IMR-90 (cell line): ENCODE measurements at regions not wholly inside any gene's neighbourhood (a gene's known extent, or its start where the extent isn't known, plus 50 kb on each side); places are given as distances from the start of the nearest gene placed in this dataset.

Experiments used
- ATAC-seq: fragments of 200-7000 bp; cut with Tn5 transposase; 2 replicates; pipeline ENCODE4 v1.9.1; 2020; ENCODE audit warnings: low read depth, mild to moderate bottlenecking, moderate library complexity
- BruUV-seq: library from RNA; stranded (reverse); fragments of 400-500 nt; replicated peaks from 2 replicates; lab custom pipeline; 2021; lab: Mats Ljungman, UMichigan
- CTCF ChIA-PET: fragments of 300-600 bp; formaldehyde crosslinking; extraction: SDS; loops from one replicate; lab custom pipeline; 2021; ENCODE audit warnings: antibody characterized with exemption; lab: Yijun Ruan, JAX
- POLR2A ChIA-PET: fragments of 300-600 bp; sonication (Branson Sonifier 250); formaldehyde crosslinking; loops from one replicate; lab custom pipeline; 2022; ENCODE audit warnings: antibody characterized with exemption; ENCODE audit not compliant: unreplicated experiment; lab: Charles Lee
- DNase-seq: peaks from one replicate; pipeline ENCODE4 v3.0.0; 2013
- H2AFZ ChIP-seq: replicated peaks from 2 replicates; pipeline ENCODE3; 2013; ENCODE audit warnings: low read length, mild to moderate bottlenecking; ENCODE audit not compliant: poor library complexity
- H2AK5ac ChIP-seq: 2 replicates; pipeline ENCODE4 v1.6.1; 2013; ENCODE audit warnings: low read depth, low read length, inconsistent platforms
- H2AK9ac ChIP-seq: replicated peaks from 2 replicates; pipeline ENCODE3; 2013; ENCODE audit warnings: mild to moderate bottlenecking, low read depth, low read length, moderate library complexity; ENCODE audit not compliant: poor library complexity
- H2BK120ac ChIP-seq: 2 replicates; pipeline ENCODE4 v1.6.1; 2013; ENCODE audit warnings: low read depth, low read length, inconsistent platforms
- H2BK15ac ChIP-seq: 3 replicates; pipeline ENCODE4 v1.6.1; 2013; ENCODE audit warnings: low read depth, low read length, inconsistent platforms
- H2BK20ac ChIP-seq: 2 replicates; pipeline ENCODE4 v1.6.1; 2013; ENCODE audit warnings: low read depth, mild to moderate bottlenecking, inconsistent platforms, low read length, moderate library complexity
- H2BK5ac ChIP-seq: 2 replicates; pipeline ENCODE4 v1.6.1; 2013; ENCODE audit warnings: mild to moderate bottlenecking, low read depth, low read length, inconsistent platforms; ENCODE audit not compliant: poor library complexity, severe bottlenecking
- H3K14ac ChIP-seq: replicated peaks from 2 replicates; pipeline ENCODE4 v1.6.1; 2013; ENCODE audit warnings: low read depth, low read length, inconsistent platforms
- H3K18ac ChIP-seq: 2 replicates; pipeline ENCODE4 v1.6.1; 2013; ENCODE audit warnings: low read depth, low read length, control low read depth
- H3K23ac ChIP-seq: 2 replicates; pipeline ENCODE4 v1.6.1; 2013; ENCODE audit warnings: low read depth, low read length, inconsistent platforms
- H3K27ac ChIP-seq: 2 replicates; pipeline ENCODE4 v1.5.1; 2013; ENCODE audit warnings: mild to moderate bottlenecking, control low read depth, low read length; ENCODE audit not compliant: insufficient read depth
- H3K27me3 ChIP-seq: 2 replicates; pipeline ENCODE4 v1.6.1; 2013; ENCODE audit warnings: low read length; ENCODE audit not compliant: control insufficient read depth, insufficient read depth
- H3K36me3 ChIP-seq: 2 replicates; pipeline ENCODE4 v1.6.1; 2013; ENCODE audit warnings: low read length, mixed read lengths; ENCODE audit not compliant: control insufficient read depth, insufficient read depth
- H3K4ac ChIP-seq: 2 replicates; pipeline ENCODE4 v1.6.1; 2013; ENCODE audit warnings: low read depth, low read length, inconsistent platforms
- H3K4me1 ChIP-seq: 2 replicates; pipeline ENCODE4 v1.6.1; 2013; ENCODE audit warnings: low read length, mixed read lengths; ENCODE audit not compliant: control insufficient read depth, insufficient read depth
- H3K4me2 ChIP-seq: 2 replicates; pipeline ENCODE4 v1.6.1; 2013; ENCODE audit warnings: low read depth, mild to moderate bottlenecking, control low read depth, low read length, moderate library complexity
- H3K4me3 ChIP-seq: 2 replicates; pipeline ENCODE4 v1.5.1; 2013; ENCODE audit warnings: low read depth, mild to moderate bottlenecking, control low read depth, low read length, moderate library complexity; ENCODE audit not compliant: insufficient read depth
- H3K56ac ChIP-seq: 2 replicates; pipeline ENCODE4 v1.6.1; 2013; ENCODE audit warnings: low read length, inconsistent platforms; ENCODE audit not compliant: insufficient read depth; ENCODE audit errors: extremely low read depth
- H3K79me1 ChIP-seq, 2 experiments: 2 replicates each; pipeline ENCODE4 v1.6.1; 2013; ENCODE audit warnings: low read length in 2 of 2, inconsistent platforms in 1 of 2, low read depth in 1 of 2
- H3K9ac ChIP-seq: 2 replicates; pipeline ENCODE4 v1.6.1; 2013; ENCODE audit warnings: low read depth, low read length, control low read depth
- H3K9me1 ChIP-seq: 2 replicates; pipeline ENCODE4 v1.6.1; 2013; ENCODE audit warnings: low read length, inconsistent platforms; ENCODE audit not compliant: insufficient read depth
- H3K9me3 ChIP-seq: 2 replicates; pipeline ENCODE4 v1.6.1; 2013; ENCODE audit warnings: low read length; ENCODE audit not compliant: control insufficient read depth, insufficient read depth
- H4K20me1 ChIP-seq: 2 replicates; pipeline ENCODE4 v1.6.1; 2013; ENCODE audit warnings: low read length, inconsistent platforms; ENCODE audit not compliant: insufficient read depth
- H4K5ac ChIP-seq: 2 replicates; pipeline ENCODE4 v1.6.1; 2013; ENCODE audit warnings: mild to moderate bottlenecking, low read depth, low read length, control low read depth
- H4K8ac ChIP-seq, 2 experiments: 2 replicates each; pipeline ENCODE4 v1.6.1; 2013; ENCODE audit warnings: low read depth in 2 of 2, low read length in 2 of 2, control low read depth in 1 of 2, inconsistent platforms in 1 of 2
- H4K91ac ChIP-seq: 2 replicates; pipeline ENCODE4 v1.6.1; 2013; ENCODE audit warnings: low read depth, low read length, inconsistent platforms; ENCODE audit not compliant: insufficient read depth
- CHD1 ChIP-seq: IDR thresholded peaks from 2 replicates; pipeline ENCODE4 v1.6.1; 2012; ENCODE audit warnings: low read depth, low read length, improper control_type of control experiment
- NFE2L2 ChIP-seq: fragments of 150-350 bp; IDR thresholded peaks from 2 replicates; pipeline ENCODE4 v1.6.1; 2016; ENCODE audit warnings: low read depth, mild to moderate bottlenecking, low read length
- POLR2A ChIP-seq: IDR thresholded peaks from 2 replicates; pipeline ENCODE4 v1.6.1; 2012; ENCODE audit warnings: mild to moderate bottlenecking, low read depth, low read length
- USF2 ChIP-seq: fragments of 150-350 bp; IDR thresholded peaks from 2 replicates; pipeline ENCODE4 v1.6.1; 2017; ENCODE audit warnings: mild to moderate bottlenecking, antibody characterized with exemption, low read length, low read depth
- WGBS, 2 experiments: methylation state at CpG; one replicate each; pipeline versions ENCODE4 v1.1.5 to v1.1.7; 2013; ENCODE audit warnings: missing lambda C conversion rate in 2 of 2; ENCODE audit not compliant: insufficient read length in 1 of 2; ENCODE audit errors: extremely low coverage in 2 of 2; 5-methylcytosine and 5-hydroxymethylcytosine counted together
- dilution Hi-C: fragments of 300-500 bp; cut with HindIII; formaldehyde crosslinking; loops from one replicate; pipeline ENCODE4 v1.14.3; 2018; ENCODE audit warnings: low sequenced_read_pairs; ENCODE audit not compliant: unreplicated experiment
- in situ Hi-C: fragments of 300-500 bp; cut with MboI; formaldehyde crosslinking; loops from 3 replicates; pipeline ENCODE4 v1.14.3; 2019; ENCODE audit warnings: low sequenced_read_pairs, inconsistent platforms, mixed read lengths
- intact Hi-C: fragments of 100-400 bp; cut with micrococcal nuclease; formaldehyde crosslinking; loops from 2 replicates; pipeline ENCODE4 v1.10.0; 2022
- TF ChIP-seq, protein P1 (sequence below): fragments of 150-350 bp; IDR thresholded peaks from 2 replicates; pipeline ENCODE4 v1.6.1; 2016; ENCODE audit warnings: low read depth, mild to moderate bottlenecking, low read length, moderate library complexity, borderline replicate concordance

DNA sequence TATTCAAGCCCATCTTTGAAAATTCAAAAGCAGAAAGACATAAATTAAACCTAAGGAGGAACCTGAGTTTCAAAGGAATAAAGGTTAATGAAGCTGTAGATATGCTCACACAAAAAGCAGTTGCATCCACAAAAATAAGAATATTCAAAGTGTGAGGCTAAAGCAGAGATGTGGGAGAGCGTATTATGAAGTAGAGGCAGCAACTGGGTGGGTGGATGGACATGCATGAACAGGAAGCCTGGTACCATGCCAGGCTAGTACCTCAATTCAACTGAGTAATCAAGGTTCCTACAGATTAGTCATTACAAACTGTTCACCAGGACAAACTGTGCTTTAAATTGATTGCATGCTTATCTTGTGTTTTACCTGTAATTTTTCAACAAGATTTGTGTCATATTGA, 330.0 kb upstream of the PKDCC start:
- ChIA-PET POLR2A (no interaction called here), CTCF (no interaction called here)
- H3K9me3 ChIP-seq, result no peaks in the 10 kb centered on the region
- H3K9ac ChIP-seq, result no peak overlapping the region
- no peaks in the 10 kb centered on the region for H3K9me1 ChIP-seq
- H4K20me1 ChIP-seq, result no peaks in the 10 kb centered on the region
- ATAC-seq (no peak), DNase-seq (no peak)
- H2BK20ac ChIP-seq, result no peak overlapping the region
- H3K27ac ChIP-seq, result no peak overlapping the region
- H3K4me2 ChIP-seq, result no peak overlapping the region
- no peaks in the 10 kb centered on the region for H3K36me3 ChIP-seq
- no peaks in the 10 kb centered on the region for H3K27me3 ChIP-seq
- no peak overlapping the region for H3K14ac ChIP-seq
- no peak overlapping the region for H4K5ac ChIP-seq
- no CpG with 5 or more reads among the region's 1 CpG for WGBS, 2 experiments
- H2BK5ac ChIP-seq, result no peak overlapping the region
- intact Hi-C loops (no loop called here), dilution Hi-C loops (no loop called here), in situ Hi-C loops (loop anchor here (25.0 kb wide), 1 partner anchor 1806 kb away; no protein-coding TSS in a partner anchor)
- no peak overlapping the region for H2AFZ ChIP-seq
- H4K8ac ChIP-seq, result no peak overlapping the region
- no peak overlapping the region for H3K4ac ChIP-seq
- H3K18ac ChIP-seq, result no peak overlapping the region
- no peak overlapping the region for H4K91ac ChIP-seq
- TF ChIP-seq CHD1 (no peak), USF2 (no peak), NFE2L2 (no peak), POLR2A (no peak)
- TF ChIP-seq, protein P1, sequence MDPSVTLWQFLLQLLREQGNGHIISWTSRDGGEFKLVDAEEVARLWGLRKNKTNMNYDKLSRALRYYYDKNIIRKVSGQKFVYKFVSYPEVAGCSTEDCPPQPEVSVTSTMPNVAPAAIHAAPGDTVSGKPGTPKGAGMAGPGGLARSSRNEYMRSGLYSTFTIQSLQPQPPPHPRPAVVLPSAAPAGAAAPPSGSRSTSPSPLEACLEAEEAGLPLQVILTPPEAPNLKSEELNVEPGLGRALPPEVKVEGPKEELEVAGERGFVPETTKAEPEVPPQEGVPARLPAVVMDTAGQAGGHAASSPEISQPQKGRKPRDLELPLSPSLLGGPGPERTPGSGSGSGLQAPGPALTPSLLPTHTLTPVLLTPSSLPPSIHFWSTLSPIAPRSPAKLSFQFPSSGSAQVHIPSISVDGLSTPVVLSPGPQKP, result no peak
- no TSS peak for BruUV-seq
- no peak overlapping the region for H2BK15ac ChIP-seq
- H3K4me1 ChIP-seq, result no peaks in the 10 kb centered on the region; the same call in 1 of the 2 replicates
- H3K56ac ChIP-seq, result no peak overlapping the region
- no peaks in the 10 kb centered on the region for H3K79me1 ChIP-seq
- H3K4me3 ChIP-seq, result no peak overlapping the region
- no peak overlapping the region for H2AK5ac ChIP-seq
- no peak overlapping the region for H2BK120ac ChIP-seq
- no peak overlapping the region for H2AK9ac ChIP-seq
- no peak overlapping the region for H3K23ac ChIP-seq
